ENCODE measurements at regions not wholly inside any gene's neighbourhood (a gene's known extent, or its start where the extent isn't known, plus 50 kb on each side); places are given as distances from the start of the nearest gene placed in this dataset.

- DNase-seq = no peak
Observed at GRCh38 chr2:14563324-14563723, 69.2 kb upstream of the LRATD1 start.

DNA sequence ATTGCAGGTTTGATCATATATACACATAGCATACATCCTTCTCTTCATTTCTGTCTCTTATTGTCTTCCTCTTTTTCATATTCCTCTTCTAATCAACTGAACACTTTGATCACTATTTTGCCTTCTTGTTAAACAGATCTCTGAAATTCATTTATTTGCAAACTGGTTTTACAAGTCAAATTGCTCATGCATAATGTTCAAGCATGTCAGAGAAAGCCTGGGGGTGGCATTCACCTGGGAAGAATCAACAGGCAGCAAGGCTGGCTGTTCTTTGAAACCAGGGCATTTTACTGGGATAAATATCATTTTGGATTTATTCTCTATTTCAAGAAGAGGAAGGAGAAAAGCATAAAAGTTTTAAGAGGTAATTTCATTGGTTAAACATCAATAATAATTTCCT, 66.9 kb upstream of the LRATD1 start:
- DNase-seq = no peak

GRCh38 chr2:14567561-14567960, 65.0 kb upstream of the LRATD1 start:
- no peak for DNase-seq

DNA sequence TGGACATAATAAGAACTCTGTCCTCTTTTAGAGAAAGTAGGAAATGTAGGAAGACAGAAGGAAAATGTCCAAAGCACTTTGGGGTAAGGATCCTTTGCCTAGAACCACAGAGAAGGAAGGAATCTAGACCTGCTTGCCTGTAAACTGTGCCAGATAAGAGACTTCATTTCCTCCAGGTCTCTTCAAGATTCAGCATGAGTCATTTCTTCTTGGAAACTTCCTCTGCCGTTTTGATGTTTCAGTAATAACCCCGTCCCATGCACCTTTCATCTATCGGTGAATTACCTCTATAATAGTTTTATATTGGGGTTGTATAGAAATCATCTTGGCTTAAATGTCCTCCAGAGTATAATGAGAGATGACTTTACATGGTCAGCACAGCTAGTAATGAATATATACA, 63.2 kb upstream of the LRATD1 start:
- DNase-seq = no peak

GRCh38 chr2:14572633-14573032, 59.9 kb upstream of the LRATD1 start:
- no peak for DNase-seq

DNA sequence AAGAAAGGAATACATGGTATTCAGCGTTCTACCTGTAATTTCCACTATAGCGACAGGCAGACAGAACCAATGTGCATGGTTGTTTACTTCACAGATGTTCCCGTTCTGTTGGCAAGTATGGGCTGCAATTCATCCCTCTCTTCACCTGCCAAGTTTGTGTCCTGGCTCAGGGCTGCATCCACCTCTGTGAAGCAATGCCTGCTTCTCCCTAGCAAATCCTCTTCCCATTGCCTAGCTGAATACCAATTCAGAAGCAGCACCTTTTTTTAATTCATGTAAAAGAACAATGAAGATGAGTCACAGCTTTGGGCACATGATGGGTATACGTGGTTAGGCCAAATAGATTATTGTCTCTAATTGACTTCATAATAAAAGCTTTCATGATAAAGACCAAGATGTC, 54.7 kb upstream of the LRATD1 start:
- no peak for DNase-seq
